ENCODE measurements at regions not wholly inside any gene's neighbourhood (a gene's known extent, or its start where the extent isn't known, plus 50 kb on each side); places are given as distances from the start of the nearest gene placed in this dataset.

- no peak for TF ChIP-seq CTCF (IDR thresholded peaks at IDR 0.05 in 2 of 3, conservative IDR thresholded peaks at IDR 0.05 in 1 of 3; ENCODE audit: borderline replicate concordance in 1 of 3, insufficient read depth in 1 of 3, low read depth in 2 of 3, low read length in 2 of 3)
- no peak for TF ChIP-seq REST (IDR thresholded peaks at IDR 0.05; ENCODE audit: low read depth)
- TF ChIP-seq ZNF274 (IDR thresholded peaks at IDR 0.05; ENCODE audit: low read depth, low read length): no peak
- no peak for TF ChIP-seq EZH2 (IDR thresholded peaks at IDR 0.05)
- TF ChIP-seq YY1 (IDR thresholded peaks at IDR 0.05; ENCODE audit: extremely low read depth, insufficient replicate concordance, low read depth, low read length): no peak
- no peak for TF ChIP-seq RAD21 (IDR thresholded peaks at IDR 0.05; ENCODE audit: low read depth)
- no peak for TF ChIP-seq POLR2A (IDR thresholded peaks at IDR 0.05; ENCODE audit: borderline replicate concordance, extremely low read depth, insufficient read depth, insufficient read length)
- no peak for TF ChIP-seq ZFX (IDR thresholded peaks at IDR 0.05)
- no peak for TF ChIP-seq SRF (IDR thresholded peaks at IDR 0.05; ENCODE audit: low read depth)
- no peak for TF ChIP-seq ZBTB33 (IDR thresholded peaks at IDR 0.05; ENCODE audit: extremely low read depth, insufficient replicate concordance, low read length)
- TF ChIP-seq POLR2AphosphoS5 (IDR thresholded peaks at IDR 0.05; ENCODE audit: low read depth, low read length): no peak
- TF ChIP-seq CEBPB (IDR thresholded peaks at IDR 0.05; ENCODE audit: low read depth): no peak
- no peak for TF ChIP-seq SP1 (IDR thresholded peaks at IDR 0.05; ENCODE audit: low read depth)
Observed at GRCh38 chr2:67627456-67628207, 230.5 kb downstream of the ETAA1 start.

Measured in HCT116 (cell line).